ENCODE measurements at regions not wholly inside any gene's neighbourhood (a gene's known extent, or its start where the extent isn't known, plus 50 kb on each side); places are given as distances from the start of the nearest gene placed in this dataset.

- TF ChIP-seq POU6F1 (CRISPR knock-in tag; IDR thresholded peaks at IDR 0.05; ENCODE audit: borderline replicate concordance, low read depth), result no peak
These were observed 50.0 kb upstream of the LIMCH1 start for GRCh38 chr4:41487868-41488440.

More at GRCh38 chr4:41487868-41488440, 50.0 kb upstream of the LIMCH1 start:
- no peak for ATAC-seq
